ENCODE measurements at regions not wholly inside any gene's neighbourhood (a gene's known extent, or its start where the extent isn't known, plus 50 kb on each side); places are given as distances from the start of the nearest gene placed in this dataset.

- no peak for TF ChIP-seq CTCF (IDR thresholded peaks at IDR 0.05; ENCODE audit: insufficient read depth, low read depth, low read length, missing control alignments)
- H3K4me3 ChIP-seq (ENCODE audit: low read length) = no peak overlapping the region
- peak; percentile 38 for DNase-seq (ENCODE audit: low read depth)
Measured at GRCh38 chr11:87917111-87917510, 258.1 kb downstream of the RAB38 start.

- peak; percentile 12 for DNase-seq (ENCODE audit: low read depth)
- TF ChIP-seq CTCF (IDR thresholded peaks at IDR 0.05; ENCODE audit: insufficient read depth, low read depth, low read length, missing control alignments) = no peak
- H3K4me3 ChIP-seq (ENCODE audit: low read length) = no peak overlapping the region
Measured at GRCh38 chr11:87909178-87909577, 266.1 kb downstream of the RAB38 start.

- H3K4me3 ChIP-seq (ENCODE audit: low read length) = no peak overlapping the region
- TF ChIP-seq CTCF (IDR thresholded peaks at IDR 0.05; ENCODE audit: insufficient read depth, low read depth, low read length, missing control alignments) = no peak
- DNase-seq (ENCODE audit: low read depth) = no peak
Measured at GRCh38 chr11:87908086-87908485, 267.2 kb downstream of the RAB38 start.

GRCh38 chr11:87903345-87903744 is 271.9 kb downstream of the RAB38 start:
- no peak overlapping the region for H3K4me3 ChIP-seq (ENCODE audit: low read length)
- no peak for DNase-seq (ENCODE audit: low read depth)
- no peak for TF ChIP-seq CTCF (IDR thresholded peaks at IDR 0.05; ENCODE audit: insufficient read depth, low read depth, low read length, missing control alignments)

GRCh38 chr11:87901341-87901740 is 273.9 kb downstream of the RAB38 start:
- TF ChIP-seq CTCF (IDR thresholded peaks at IDR 0.05; ENCODE audit: insufficient read depth, low read depth, low read length, missing control alignments) = no peak
- no peak for DNase-seq (ENCODE audit: low read depth)
- no peak overlapping the region for H3K4me3 ChIP-seq (ENCODE audit: low read length)

- no peak overlapping the region for H3K4me3 ChIP-seq (ENCODE audit: low read length)
- no peak for TF ChIP-seq CTCF (IDR thresholded peaks at IDR 0.05; ENCODE audit: insufficient read depth, low read depth, low read length, missing control alignments)
- DNase-seq (ENCODE audit: low read depth) = no peak
Measured at GRCh38 chr11:87897921-87898320, 277.3 kb downstream of the RAB38 start.

GRCh38 chr11:87897071-87897470 is 278.2 kb downstream of the RAB38 start:
- TF ChIP-seq CTCF (IDR thresholded peaks at IDR 0.05; ENCODE audit: insufficient read depth, low read depth, low read length, missing control alignments) = no peak
- DNase-seq (ENCODE audit: low read depth) = no peak
- H3K4me3 ChIP-seq (ENCODE audit: low read length) = no peak overlapping the region
